Caco-2 (cell line): ENCODE measurements at regions not wholly inside any gene's neighbourhood (a gene's known extent, or its start where the extent isn't known, plus 50 kb on each side); places are given as distances from the start of the nearest gene placed in this dataset.

Experiments
- BruUV-seq: library from RNA; stranded (reverse); fragments of 400-500 nt; replicated peaks from 2 replicates; lab custom pipeline; 2021; lab: Mats Ljungman, UMichigan
- CTCF ChIA-PET: fragments of 300-600 bp; sonication (Branson Sonifier 250); formaldehyde crosslinking; loops from one replicate; lab custom pipeline; 2022; ENCODE audit warnings: antibody characterized with exemption; lab: Charles Lee
- POLR2A ChIA-PET: fragments of 300-600 bp; sonication (Branson Sonifier 250); formaldehyde crosslinking; loops from one replicate; lab custom pipeline; 2022; ENCODE audit warnings: antibody characterized with exemption; lab: Charles Lee
- DNase-seq, 2 experiments: peaks; one replicate each; pipeline versions ENCODE4 v3.0.0 to v3.0.0-alpha.2; 2020 to 2022
- H3K27me3 ChIP-seq: replicated peaks from 2 replicates; pipeline ENCODE4 v1.6.0; 2011; ENCODE audit warnings: low read length; ENCODE audit not compliant: control insufficient read depth, insufficient read depth
- H3K36me3 ChIP-seq: 2 replicates; pipeline ENCODE4 v1.5.1; 2011; ENCODE audit warnings: low read length; ENCODE audit not compliant: control insufficient read depth, insufficient read depth
- H3K4me1 ChIP-seq: fragments of 250-450 bp; sonication (Bioruptor Pico); 2 replicates; pipeline ENCODE4 v1.5.1; 2020; ENCODE audit warnings: mild to moderate bottlenecking
- H3K4me3 ChIP-seq: 2 replicates; pipeline ENCODE4 v1.5.1; 2011; ENCODE audit warnings: low read depth, mild to moderate bottlenecking, control low read depth, low read length
- H3K9me3 ChIP-seq: fragments of 250-450 bp; sonication (Bioruptor Pico); 2 replicates; pipeline ENCODE4 v1.5.1; 2020; ENCODE audit warnings: mild to moderate bottlenecking, moderate library complexity
- H3K27ac Mint-ChIP-seq: one replicate; pipeline ENCODE4 v1.8.0; 2022; ENCODE audit warnings: mixed read lengths; ENCODE audit not compliant: unreplicated experiment
- H3K27me3 Mint-ChIP-seq: one replicate; pipeline ENCODE4 v1.8.0; 2022; ENCODE audit warnings: mixed read lengths; ENCODE audit not compliant: insufficient read depth, unreplicated experiment
- H3K36me3 Mint-ChIP-seq: one replicate; pipeline ENCODE4 v1.8.0; 2022; ENCODE audit warnings: mild to moderate bottlenecking, mixed read lengths; ENCODE audit not compliant: insufficient read depth, unreplicated experiment
- H3K4me1 Mint-ChIP-seq: one replicate; pipeline ENCODE4 v1.8.0; 2022; ENCODE audit warnings: low read depth, mixed read lengths; ENCODE audit not compliant: unreplicated experiment
- H3K4me3 Mint-ChIP-seq: one replicate; pipeline ENCODE4 v1.8.0; 2022; ENCODE audit warnings: mild to moderate bottlenecking, moderate library complexity, mixed read lengths; ENCODE audit not compliant: unreplicated experiment
- H3K9me3 Mint-ChIP-seq: one replicate; pipeline ENCODE4 v1.8.0; 2022; ENCODE audit warnings: mixed read lengths; ENCODE audit not compliant: unreplicated experiment
- intact Hi-C: fragments of 100-400 bp; cut with micrococcal nuclease; formaldehyde crosslinking; loops from one replicate; pipeline ENCODE4 v1.10.0; 2022; ENCODE audit not compliant: unreplicated experiment
- TF ChIP-seq, protein P1 (sequence below), 2 experiments: fragments of 200-600 bp in 1 of 2; IDR thresholded peaks; 1 replicate in 1 of 2; 2 replicates in 1 of 2; pipeline versions ENCODE4 v1.5.1 to v1.8.0; 2011 to 2022; ENCODE audit warnings: antibody characterized with exemption in 1 of 2, control low read depth in 1 of 2, inconsistent platforms in 1 of 2, low read depth in 1 of 2, low read length in 1 of 2, mild to moderate bottlenecking in 1 of 2, moderate library complexity in 1 of 2; ENCODE audit not compliant: insufficient read depth in 1 of 2, severe bottlenecking in 1 of 2, unreplicated experiment in 1 of 2

DNA sequence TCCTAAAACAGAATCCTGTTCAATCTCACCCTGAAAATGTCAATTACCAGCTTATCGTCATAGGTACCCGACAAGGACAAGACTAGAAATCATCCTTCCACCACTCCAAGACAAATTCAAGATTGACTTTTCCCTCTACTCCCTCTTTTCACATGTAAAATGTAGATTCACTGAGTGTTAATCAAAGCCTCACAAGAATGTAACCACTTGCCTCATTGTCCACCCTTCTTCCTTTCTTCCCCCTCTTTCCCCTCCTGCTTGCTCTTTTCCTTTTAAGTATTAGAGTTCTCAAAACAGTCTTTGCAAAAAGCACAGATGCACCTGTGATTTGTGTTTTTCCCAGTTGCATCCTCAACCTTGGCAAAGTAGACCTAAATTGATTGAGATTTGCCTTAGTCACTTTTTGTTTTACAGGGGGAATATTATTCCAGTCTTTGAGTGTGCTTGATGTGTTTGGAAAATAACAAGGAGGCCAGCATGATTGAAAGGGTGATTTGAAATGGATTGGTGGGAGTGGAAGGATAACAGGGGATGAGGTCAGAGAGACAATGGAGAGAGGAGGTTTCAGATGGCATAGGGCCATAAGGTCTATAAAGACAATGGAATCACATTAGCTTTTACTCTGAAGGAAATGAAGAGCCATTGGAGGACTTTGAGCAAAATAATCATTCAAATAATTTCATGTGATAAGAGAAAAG lies 231.3 kb upstream of the TYRP1 start:
- no TSS peak for BruUV-seq
- no peak overlapping the region for H3K27ac Mint-ChIP-seq
- no peaks in the 10 kb centered on the region for H3K36me3 Mint-ChIP-seq
- ChIA-PET POLR2A (no interaction called here), CTCF (no interaction called here)
- TF ChIP-seq, protein P1, sequence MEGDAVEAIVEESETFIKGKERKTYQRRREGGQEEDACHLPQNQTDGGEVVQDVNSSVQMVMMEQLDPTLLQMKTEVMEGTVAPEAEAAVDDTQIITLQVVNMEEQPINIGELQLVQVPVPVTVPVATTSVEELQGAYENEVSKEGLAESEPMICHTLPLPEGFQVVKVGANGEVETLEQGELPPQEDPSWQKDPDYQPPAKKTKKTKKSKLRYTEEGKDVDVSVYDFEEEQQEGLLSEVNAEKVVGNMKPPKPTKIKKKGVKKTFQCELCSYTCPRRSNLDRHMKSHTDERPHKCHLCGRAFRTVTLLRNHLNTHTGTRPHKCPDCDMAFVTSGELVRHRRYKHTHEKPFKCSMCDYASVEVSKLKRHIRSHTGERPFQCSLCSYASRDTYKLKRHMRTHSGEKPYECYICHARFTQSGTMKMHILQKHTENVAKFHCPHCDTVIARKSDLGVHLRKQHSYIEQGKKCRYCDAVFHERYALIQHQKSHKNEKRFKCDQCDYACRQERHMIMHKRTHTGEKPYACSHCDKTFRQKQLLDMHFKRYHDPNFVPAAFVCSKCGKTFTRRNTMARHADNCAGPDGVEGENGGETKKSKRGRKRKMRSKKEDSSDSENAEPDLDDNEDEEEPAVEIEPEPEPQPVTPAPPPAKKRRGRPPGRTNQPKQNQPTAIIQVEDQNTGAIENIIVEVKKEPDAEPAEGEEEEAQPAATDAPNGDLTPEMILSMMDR (IDR thresholded peaks at IDR 0.05; ENCODE audit: insufficient read depth in 1 of 2, low read depth in 1 of 2, low read length in 1 of 2, severe bottlenecking in 1 of 2, unreplicated experiment in 1 of 2), result no peak
- peaks cover 3% of the 10 kb centered on the region for H3K27me3 Mint-ChIP-seq
- H3K9me3 ChIP-seq, result no peaks in the 10 kb centered on the region
- H3K27me3 ChIP-seq, result no peaks in the 10 kb centered on the region
- no peaks in the 10 kb centered on the region for H3K4me1 Mint-ChIP-seq
- H3K4me3 ChIP-seq, result no peak overlapping the region
- H3K36me3 ChIP-seq, result no peaks in the 10 kb centered on the region
- no peaks in the 10 kb centered on the region for H3K4me1 ChIP-seq
- H3K9me3 Mint-ChIP-seq, result no peaks in the 10 kb centered on the region
- DNase-seq, result no peak
- H3K4me3 Mint-ChIP-seq, result no peak overlapping the region
- intact Hi-C loops, result no loop called here

DNA sequence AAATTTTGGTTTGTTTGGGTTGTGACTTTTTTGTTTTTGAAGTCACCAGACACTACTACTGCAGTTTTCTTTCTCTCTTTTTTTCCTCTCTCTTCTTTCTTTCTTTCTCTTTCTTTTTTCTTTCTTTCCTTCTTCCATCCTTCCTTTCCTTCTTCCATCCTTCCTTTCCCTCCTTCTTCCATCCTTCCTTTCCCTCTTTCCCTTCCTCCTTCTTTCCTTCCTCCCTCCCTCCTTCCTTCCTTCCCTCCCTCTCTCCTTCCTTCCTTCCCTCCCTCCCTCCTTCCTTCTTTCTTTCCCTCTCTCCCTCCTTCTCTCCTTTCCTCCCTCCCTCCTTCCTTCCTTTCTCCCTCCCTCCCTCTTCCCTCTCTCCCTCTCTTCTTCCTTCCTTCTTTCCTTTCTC lies 230.3 kb upstream of the TYRP1 start:
- no peaks in the 10 kb centered on the region for H3K4me1 ChIP-seq
- TF ChIP-seq, protein P1 (IDR thresholded peaks at IDR 0.05; ENCODE audit: insufficient read depth in 1 of 2, low read depth in 1 of 2, low read length in 1 of 2, severe bottlenecking in 1 of 2, unreplicated experiment in 1 of 2), result no peak
- no TSS peak for BruUV-seq
- H3K27ac Mint-ChIP-seq, result no peak overlapping the region
- no peaks in the 10 kb centered on the region for H3K4me1 Mint-ChIP-seq
- no peaks in the 10 kb centered on the region for H3K9me3 ChIP-seq
- H3K4me3 ChIP-seq, result no peak overlapping the region
- DNase-seq, result no peak
- ChIA-PET POLR2A (no interaction called here), CTCF (no interaction called here)
- intact Hi-C loops, result no loop called here
- no peaks in the 10 kb centered on the region for H3K36me3 Mint-ChIP-seq
- H3K36me3 ChIP-seq, result no peaks in the 10 kb centered on the region
- peaks cover 7% of the 10 kb centered on the region for H3K27me3 Mint-ChIP-seq
- H3K4me3 Mint-ChIP-seq, result no peak overlapping the region
- no peaks in the 10 kb centered on the region for H3K27me3 ChIP-seq
- H3K9me3 Mint-ChIP-seq, result no peaks in the 10 kb centered on the region

DNA sequence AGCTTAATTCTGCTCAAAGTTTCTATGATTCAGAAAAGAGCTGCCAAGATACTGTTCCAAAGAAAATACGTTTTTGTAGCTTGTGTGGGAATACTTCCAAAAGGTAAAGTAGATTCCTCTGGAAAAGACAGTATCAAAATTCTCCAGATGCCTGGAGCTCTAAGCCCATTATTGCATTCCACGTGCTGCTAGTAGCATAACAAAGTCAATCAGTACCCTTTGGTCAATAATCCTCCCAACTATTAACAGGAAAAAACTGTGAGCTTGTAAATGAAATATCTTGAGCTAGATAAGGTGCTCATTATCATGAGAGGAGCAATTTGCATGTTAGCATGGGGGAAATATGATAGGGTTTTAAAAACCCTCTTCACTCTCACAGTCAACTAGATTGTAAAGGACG lies 229.5 kb upstream of the TYRP1 start:
- ChIA-PET POLR2A (no interaction called here), CTCF (no interaction called here)
- H3K4me1 ChIP-seq, result no peaks in the 10 kb centered on the region
- no peaks in the 10 kb centered on the region for H3K27me3 ChIP-seq
- Mint-ChIP-seq H3K27me3 (peaks cover 7% of the 10 kb centered on the region), H3K36me3 (no peaks in the 10 kb centered on the region), H3K4me3 (no peak overlapping the region), H3K4me1 (no peaks in the 10 kb centered on the region), H3K27ac (no peak overlapping the region), H3K9me3 (no peaks in the 10 kb centered on the region)
- no peak for DNase-seq
- intact Hi-C loops, result no loop called here
- H3K36me3 ChIP-seq, result no peaks in the 10 kb centered on the region
- TF ChIP-seq, protein P1 (IDR thresholded peaks at IDR 0.05; ENCODE audit: insufficient read depth in 1 of 2, low read depth in 1 of 2, low read length in 1 of 2, severe bottlenecking in 1 of 2, unreplicated experiment in 1 of 2), result no peak
- BruUV-seq, result no TSS peak
- no peak overlapping the region for H3K4me3 ChIP-seq
- no peaks in the 10 kb centered on the region for H3K9me3 ChIP-seq
